Prostate gland (tissue), 2 donors: ENCODE measurements at regions not wholly inside any gene's neighbourhood (a gene's known extent, or its start where the extent isn't known, plus 50 kb on each side); places are given as distances from the start of the nearest gene placed in this dataset.

Source experiments
- CTCF ChIP-seq, 4 experiments: fragments of 200-600 bp in 2 of 4; fragments of 450-650 bp in 2 of 4; sonication (generic) in 2 of 4; IDR thresholded peaks; 1 replicate in 3 of 4; 2 replicates in 1 of 4; pipeline ENCODE4 v1.5.1; 2016 to 2019; ENCODE audit warnings: antibody characterized with exemption in 4 of 4, mild to moderate bottlenecking in 2 of 4, moderate library complexity in 2 of 4
- POLR2A ChIP-seq: fragments of 450-650 bp; IDR thresholded peaks from one replicate; pipeline ENCODE4 v1.6.1; 2016; ENCODE audit warnings: antibody characterized with exemption, mild to moderate bottlenecking
- POLR2AphosphoS5 ChIP-seq: sonication (generic); formaldehyde crosslinking; IDR thresholded peaks from one replicate; pipeline ENCODE4 v1.6.1; 2017; ENCODE audit warnings: antibody characterized with exemption

- TF ChIP-seq CTCF (IDR thresholded peaks at IDR 0.05): no peak
- no peak for TF ChIP-seq POLR2A
- no peak for TF ChIP-seq POLR2AphosphoS5
These were observed 279.4 kb upstream of the NXPH2 start for GRCh38 chr2:139059617-139060016.
